GM21381 (cell line): ENCODE measurements at regions not wholly inside any gene's neighbourhood (a gene's known extent, or its start where the extent isn't known, plus 50 kb on each side); places are given as distances from the start of the nearest gene placed in this dataset.
A peak's percentile ranks its signal among the peaks of the same experiment; 100 is the strongest.

Experiments used
- ATAC-seq: cut with Tn5 transposase; IDR thresholded peaks from one replicate; pipeline ENCODE4 v1.9.1; 2021; ENCODE audit warnings: mild to moderate bottlenecking, moderate library complexity; ENCODE audit not compliant: unreplicated experiment

DNA sequence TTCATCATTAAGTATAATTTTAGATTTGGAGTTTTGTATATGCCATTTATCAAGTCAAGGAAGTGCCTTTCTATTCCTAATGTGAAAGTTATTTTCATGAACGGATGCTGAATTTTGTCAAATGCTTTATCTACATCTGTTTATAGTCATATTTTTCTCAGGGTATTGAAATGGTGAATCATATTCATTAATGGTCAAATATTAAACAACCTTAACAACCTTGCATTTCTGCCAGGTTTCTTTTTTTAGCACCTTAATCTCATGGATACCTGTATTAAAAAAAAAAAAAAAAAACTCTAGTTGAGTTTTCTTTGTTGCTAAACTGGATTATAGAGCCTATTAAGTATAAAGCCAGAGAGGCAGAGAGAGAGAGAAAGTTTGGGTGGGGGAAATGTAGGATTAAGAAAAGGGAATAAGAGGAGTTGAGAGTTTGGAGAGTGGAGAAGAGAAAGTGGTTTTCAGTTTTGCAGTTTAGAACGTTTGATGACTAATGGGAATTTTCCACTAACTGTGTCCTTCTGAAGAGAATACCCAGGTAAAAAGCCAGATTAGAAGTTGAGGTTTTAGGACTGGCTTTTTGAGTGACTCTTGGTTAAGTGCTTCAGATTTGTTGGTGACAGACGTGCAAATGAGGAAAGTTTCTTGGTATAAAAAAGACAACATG lies 305.0 kb downstream of the HLX start:
- ATAC-seq = no peak

GRCh38 chr1:221187174-221187573 lies 307.9 kb downstream of the HLX start:
- ATAC-seq = no peak

- ATAC-seq = no peak
Observed at GRCh38 chr1:221188458-221188857, 309.2 kb downstream of the HLX start.

GRCh38 chr1:221190249-221190648 lies 311.0 kb downstream of the HLX start:
- ATAC-seq = no peak

- ATAC-seq = no peak
Observed at GRCh38 chr1:221192055-221192454, 312.8 kb downstream of the HLX start.

GRCh38 chr1:221200464-221200863 lies 321.2 kb downstream of the HLX start:
- peak; percentile 57 for ATAC-seq

DNA sequence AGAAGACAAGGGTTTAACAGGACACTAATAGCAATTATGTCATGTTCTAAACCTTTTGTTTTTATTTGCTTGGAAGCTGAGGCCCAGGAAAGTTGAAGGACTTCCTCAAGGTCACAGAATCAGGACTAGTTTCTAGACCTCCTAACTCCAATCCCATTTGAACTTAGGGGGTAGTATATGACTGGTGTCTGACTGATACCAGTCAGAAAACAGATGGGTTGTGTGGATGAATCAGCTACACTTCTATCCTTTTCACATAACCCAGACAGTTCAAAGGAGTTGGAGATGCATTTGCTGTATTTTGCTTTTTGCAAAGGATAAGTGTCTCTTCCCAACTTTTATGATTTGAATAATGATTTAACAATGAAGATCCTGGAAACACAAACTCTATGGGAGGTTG lies 322.5 kb downstream of the HLX start:
- no peak for ATAC-seq

GRCh38 chr1:221203224-221204054 lies 324.2 kb downstream of the HLX start:
- peak; percentile 68 for ATAC-seq

DNA sequence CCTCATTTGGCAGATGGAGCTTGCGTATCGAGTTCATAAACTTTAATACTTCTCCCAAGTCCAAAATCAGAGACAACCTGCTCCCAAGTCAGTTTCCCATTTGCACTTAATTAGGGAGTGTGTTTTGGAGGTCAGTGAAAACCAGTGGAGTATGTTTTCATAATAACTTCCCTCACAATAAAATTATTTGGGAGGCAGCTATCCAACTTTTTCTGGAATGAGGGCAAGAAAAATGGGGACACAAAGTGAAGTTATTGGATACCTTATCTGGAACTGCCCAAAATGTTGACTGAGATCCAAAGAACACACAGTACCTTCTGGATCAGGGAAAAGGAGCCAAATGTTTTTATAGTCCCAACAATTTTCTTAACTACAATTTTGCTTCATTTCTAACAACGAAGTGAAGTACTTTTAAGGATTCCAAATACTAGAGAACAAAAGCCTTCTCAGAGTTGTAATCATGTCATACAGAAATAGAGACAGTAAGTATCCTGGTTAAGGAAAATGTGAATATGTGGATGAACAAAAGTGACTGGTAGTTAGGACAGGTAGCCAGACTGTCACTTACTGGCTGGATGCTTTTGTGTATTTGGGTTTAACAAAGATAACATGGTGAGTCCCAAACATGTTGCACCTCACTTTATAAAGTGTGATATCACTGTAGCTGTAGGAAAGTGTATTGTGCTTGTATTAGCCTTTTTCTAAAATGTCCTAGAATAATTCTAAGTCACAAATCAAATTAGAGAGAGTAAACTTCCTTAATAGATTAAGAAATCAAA lies 325.0 kb downstream of the HLX start:
- ATAC-seq = no peak

- ATAC-seq = no peak
Observed at GRCh38 chr1:221206076-221206475, 326.8 kb downstream of the HLX start.

DNA sequence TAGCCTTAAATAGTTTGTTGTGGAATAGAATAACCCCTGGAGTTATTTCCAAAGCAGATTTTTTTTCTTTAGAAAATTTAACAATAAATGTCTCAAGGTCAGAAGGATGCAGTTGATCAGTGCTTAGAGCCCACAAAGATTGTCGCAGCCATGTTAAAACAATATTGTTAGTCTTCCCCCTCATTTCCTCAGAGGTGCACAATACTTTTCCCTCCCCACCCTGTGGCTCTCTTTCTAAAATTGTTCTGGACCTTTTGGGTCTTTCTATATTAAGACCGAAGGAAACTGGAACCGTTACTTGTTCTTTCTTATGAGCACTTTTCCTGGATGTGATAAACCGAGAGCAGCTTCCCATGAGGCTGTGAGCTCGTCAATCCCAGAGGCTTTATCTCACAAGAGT lies 333.7 kb downstream of the HLX start:
- no peak for ATAC-seq

DNA sequence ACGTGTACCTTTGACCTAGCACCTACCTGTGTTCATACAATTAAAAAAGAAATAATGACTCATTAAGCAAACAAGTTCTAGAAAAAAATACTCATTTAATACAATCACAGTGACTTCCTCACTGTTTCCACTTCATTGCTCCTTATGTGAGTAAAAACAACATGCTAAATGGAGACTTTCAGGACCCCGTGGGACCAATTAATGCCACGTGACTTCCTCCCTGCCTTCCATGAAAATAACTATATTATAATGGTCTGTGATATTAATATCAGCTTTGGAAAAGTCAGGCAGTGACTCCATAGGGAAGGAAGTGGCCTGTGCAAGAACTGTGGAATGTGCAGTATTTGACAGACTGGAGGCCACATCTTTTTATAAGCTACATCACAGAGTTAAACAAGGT lies 337.8 kb downstream of the HLX start:
- ATAC-seq = no peak

DNA sequence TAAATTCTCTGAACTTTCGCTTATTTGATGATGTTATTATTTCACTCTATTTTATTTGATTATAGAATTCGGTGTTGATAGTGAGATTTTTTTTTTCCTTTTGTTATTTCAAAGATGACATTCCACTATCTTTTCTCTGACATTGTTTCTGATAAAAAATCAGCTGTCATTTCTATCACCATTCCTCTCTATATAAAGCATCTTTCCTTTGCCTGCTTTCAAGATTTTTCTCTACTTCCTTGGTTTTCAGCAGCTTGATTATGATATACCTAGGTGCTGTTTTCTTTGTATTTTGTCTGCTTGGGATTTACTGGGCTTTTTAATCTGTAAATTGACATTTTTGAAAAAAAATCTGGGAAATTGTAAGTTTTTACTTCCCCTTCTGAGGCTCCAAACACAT lies 344.0 kb downstream of the HLX start:
- ATAC-seq = no peak

DNA sequence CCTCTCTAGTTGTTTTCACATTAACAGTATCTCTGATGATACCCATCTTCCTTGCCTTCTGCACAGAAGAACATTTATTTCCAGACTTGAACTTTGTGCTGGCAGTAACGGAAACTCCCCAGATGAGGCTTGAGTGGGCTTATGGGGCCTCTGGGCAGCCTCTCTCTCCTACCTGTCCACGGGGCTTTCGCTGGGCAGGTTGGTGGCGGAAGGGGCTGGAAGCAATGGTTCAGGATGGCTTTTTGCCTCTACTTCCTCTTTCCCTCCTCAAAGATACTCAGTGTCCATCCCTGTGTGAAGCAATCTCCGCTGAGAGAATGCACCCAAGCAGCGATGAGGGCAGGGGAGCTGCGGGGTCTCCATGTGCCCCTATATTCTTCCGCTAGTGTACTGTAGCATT lies 348.2 kb downstream of the HLX start:
- ATAC-seq = no peak

DNA sequence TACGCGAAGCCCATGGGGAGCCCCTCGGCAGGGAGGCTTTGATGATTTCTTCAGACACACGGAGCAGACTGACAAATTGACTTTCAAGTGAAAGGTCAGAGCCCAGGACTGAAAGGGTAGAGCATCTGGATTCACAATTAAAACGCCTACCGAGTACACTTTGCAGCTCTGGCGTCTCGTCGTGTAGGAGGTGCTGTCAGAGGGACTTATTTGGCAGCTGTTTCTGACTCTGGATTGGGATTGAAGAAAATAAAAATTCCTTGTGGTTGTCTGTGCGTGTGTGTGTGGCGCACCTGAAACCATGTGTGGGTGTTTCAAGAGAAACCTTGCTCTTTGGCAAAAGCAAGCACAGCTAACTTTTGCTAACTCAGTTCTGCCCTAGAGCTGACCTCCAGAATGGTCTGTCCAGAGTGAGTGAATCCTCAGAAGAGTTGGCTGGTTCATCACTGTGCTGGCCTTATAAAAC lies 348.7 kb downstream of the HLX start:
- ATAC-seq = no peak

DNA sequence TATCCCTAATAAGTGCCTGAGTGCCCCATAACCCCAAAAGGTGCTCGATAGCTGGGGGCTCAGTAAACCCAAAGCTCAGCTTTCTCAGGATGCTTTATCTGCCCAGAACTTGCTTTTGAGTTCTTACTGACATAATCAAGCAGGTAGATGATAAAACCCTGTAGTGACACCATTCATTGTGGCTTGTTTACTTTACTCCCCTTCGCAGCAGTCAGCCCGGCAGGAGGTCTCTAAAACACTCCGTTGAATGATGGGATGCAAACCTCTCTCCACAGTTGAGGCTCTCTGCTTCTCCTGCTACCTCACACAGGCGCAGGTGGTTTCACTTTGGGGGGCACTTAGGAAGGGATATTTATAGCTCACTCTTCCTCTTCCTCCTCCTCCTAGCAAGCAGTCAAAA lies 349.4 kb downstream of the HLX start:
- no peak for ATAC-seq

DNA sequence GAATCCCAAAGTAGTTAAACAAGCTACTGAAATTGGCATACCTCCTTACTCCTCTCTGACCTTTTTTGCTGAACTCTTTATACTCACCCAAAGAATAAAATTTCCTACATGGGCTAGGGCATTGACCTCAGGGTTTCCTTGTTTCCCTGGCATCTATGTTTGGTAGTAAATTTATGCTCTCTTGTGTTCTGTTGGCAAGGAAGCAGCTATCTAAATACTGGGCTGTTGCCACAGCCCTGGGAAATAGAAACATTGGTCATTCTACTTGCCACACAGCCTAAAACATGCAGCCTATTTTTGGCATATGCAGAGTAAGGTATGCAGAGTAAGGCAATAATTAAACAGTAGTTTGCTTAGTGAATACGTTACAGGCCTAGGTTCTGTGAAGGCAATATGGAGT lies 351.4 kb downstream of the HLX start:
- ATAC-seq = no peak

DNA sequence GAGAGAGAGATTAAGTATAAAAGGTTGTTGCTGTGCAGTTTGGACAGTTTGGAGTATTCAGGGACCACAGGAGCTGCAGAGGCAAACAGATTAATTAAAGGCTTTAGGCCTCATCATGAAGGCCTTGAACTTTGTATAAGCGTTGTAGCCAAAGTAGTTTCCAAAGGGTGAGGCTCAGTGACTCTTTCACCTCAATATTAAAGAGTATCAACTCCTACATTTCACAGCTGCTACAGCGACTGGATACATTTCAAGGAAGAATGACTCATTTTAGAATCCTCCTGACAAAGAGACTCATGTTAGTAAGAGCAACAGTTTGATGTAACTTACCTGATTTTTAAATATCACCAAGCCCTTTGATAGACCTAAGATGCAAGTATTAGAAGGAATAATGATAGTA lies 355.5 kb downstream of the HLX start:
- no peak for ATAC-seq

GRCh38 chr1:221237587-221237986 lies 358.3 kb downstream of the HLX start:
- no peak for ATAC-seq

- ATAC-seq = no peak
Observed at GRCh38 chr1:221239181-221239580, 359.9 kb downstream of the HLX start.

DNA sequence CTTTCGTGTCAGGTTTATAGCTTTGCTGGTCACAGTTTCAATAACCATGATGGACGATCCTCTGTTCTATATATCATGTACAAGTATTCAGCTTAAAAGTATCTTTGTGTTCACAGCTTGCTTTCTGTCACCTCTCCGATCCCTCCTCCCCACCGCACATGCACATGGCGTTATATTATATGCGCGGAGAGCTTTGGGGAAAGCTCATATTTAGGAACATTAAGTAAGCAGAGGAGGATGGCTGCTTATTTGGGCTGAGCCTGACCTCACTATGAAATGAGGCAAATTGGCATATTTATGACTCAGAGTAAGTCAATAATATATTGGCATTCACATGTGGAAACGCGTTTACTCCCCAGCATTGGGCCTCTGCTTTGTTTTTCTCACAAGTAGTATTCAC lies 360.5 kb downstream of the HLX start:
- no peak for ATAC-seq

- ATAC-seq = no peak
Observed at GRCh38 chr1:221240690-221241089, 361.4 kb downstream of the HLX start.
